ENCODE measurements at regions not wholly inside any gene's neighbourhood (a gene's known extent, or its start where the extent isn't known, plus 50 kb on each side); places are given as distances from the start of the nearest gene placed in this dataset.

- no peak for TF ChIP-seq CTCF (conservative IDR thresholded peaks at IDR 0.05 in 1 of 2, IDR thresholded peaks at IDR 0.05 in 1 of 2; ENCODE audit: low read depth in 1 of 2, low read length in 2 of 2)
- no peak for TF ChIP-seq EZH2 (IDR thresholded peaks at IDR 0.05; ENCODE audit: low read length, missing control alignments)
These were observed 137.3 kb upstream of the CHST15 start for GRCh38 chr10:124230635-124231167.

All from fibroblast of lung (primary cell).